MV-4-11 (cell line): ENCODE measurements at regions not wholly inside any gene's neighbourhood (a gene's known extent, or its start where the extent isn't known, plus 50 kb on each side); places are given as distances from the start of the nearest gene placed in this dataset.

Experiments
- DNase-seq: peaks from one replicate; lab custom pipeline; 2025; lab: John Stamatoyannopoulos, UW

DNA sequence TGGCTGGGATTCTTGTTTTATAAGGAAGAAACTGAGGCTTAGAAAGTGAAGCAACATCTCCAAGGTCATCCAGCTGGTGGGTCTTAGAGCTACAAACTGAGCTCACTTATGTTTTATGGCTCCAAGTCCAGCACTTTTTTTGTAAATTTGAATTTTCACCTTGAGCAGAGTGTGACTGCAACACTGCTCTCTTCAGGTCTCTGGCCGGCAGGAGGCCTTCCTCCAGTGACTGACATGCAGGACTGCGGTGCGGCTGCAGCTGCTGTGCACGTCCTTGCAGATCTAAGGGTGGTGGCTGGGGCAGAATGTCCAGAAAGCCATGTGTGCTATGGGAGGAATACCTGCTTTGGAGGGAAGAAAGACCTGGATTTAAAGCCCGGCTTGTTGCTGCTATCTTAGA, 284.2 kb upstream of the POU3F1 start:
- no peak for DNase-seq

DNA sequence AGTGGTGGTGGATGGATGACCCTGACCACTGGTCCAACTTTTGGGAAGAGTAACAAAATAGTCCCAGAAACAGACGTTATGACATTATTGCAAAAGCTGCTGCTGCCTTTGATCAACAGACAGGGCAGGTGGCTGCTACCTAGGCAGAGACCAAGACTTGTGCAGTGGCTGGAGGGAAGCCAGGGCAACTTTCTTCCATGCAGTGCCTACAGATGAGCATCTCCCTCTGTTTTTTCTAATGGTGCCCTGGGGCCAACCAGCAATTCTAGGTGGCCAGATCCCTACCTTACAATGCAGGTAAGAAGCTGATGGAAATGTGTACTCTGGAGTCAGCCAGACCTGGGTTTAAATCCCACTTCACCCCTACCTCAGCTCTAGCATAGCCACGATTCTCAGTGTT, 283.1 kb upstream of the POU3F1 start:
- no peak for DNase-seq

DNA sequence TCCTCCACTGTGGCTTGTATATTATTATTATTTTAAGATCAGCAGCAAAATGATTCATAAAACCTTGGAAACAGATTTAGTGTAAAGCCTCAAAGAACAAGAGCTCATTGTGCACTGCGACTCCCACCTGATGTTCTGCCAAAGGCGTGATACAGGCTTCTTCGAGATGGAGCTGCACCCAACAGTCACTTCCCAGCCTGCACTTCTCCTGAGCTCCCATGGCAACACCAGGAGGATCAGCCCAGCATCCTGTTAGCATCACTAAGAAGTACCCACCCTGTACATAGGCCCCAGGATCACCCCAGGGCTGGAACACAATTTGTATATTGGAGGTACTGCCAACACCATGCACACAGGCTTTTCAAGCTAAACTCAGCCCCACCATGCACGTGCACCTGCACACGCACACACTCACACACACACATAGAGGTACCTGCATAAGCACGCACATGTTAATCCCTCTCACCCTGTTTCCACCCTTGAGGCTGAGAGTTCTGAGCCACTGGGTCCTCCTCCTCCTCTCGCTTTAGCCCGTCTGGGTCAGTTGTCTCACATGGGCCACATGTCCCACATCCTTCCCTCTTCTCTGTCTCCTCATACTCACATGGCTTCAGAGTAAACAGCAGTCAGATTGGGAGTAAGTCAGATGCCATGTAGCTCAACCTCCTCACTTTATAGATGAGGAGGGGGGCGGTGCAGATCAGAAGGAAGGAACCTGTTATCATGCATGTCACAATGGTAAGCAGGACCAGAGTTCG, 281.9 kb upstream of the POU3F1 start:
- DNase-seq, result no peak

GRCh38 chr1:38327559-38327973, 281.0 kb upstream of the POU3F1 start:
- no peak for DNase-seq

GRCh38 chr1:38326856-38327255, 280.3 kb upstream of the POU3F1 start:
- DNase-seq, result no peak

DNA sequence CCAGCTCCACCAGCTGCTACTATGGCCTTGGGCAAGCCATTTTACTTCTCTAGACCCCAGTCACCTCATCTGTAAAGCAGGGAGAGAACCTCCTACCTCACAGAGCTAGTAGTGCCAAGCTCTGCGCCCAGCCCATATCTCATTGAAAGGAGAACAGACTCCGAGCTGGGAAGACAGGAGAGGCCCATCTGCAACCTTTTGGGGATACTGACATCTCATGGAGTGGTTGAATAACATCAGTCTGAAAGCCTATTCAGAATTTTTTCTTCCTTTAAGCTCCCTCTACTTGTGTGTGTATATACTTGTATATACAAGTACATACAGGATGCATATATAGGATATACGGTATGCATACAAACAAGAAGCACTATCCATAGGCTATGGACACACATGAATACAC, 279.5 kb upstream of the POU3F1 start:
- DNase-seq, result no peak

DNA sequence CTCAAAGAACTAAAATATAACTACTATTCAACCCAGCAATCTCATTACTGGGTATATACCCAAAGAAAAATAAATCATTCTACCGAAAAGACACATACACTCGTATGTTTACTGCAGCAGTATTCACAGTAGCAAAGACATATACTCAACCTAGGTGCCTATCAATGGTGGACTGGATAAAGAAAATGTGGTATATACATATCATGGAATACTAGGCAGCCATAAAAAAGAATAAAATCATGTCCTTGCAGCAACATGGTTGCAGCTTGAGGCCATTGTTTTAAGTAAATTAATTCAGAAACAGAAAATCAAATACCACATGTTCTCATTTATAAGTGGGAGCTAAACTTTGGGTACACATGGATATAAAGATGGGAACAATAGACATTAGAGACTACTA, 266.2 kb upstream of the POU3F1 start:
- DNase-seq, result no peak

GRCh38 chr1:38310079-38310478, 263.5 kb upstream of the POU3F1 start:
- no peak for DNase-seq

DNA sequence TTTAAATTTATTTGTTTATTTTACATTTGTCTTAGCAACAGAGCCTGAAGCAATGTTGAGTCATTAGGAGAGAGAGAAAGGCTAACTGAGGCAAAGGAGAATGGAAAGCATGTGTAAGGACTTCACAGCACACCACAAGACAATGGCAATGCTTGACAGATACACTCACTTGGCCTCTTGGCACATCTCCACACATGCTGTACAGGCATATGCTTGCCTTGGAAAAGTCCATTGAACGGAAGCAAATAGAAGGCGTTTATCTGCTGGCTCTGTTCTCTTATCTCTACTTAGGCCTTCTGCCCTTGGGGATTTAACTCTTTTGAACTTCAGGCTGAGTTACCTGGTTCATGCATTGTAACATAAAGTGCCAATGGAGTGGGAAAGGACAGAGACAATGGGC, 262.2 kb upstream of the POU3F1 start:
- no peak for DNase-seq

- no peak for DNase-seq
Measured at GRCh38 chr1:38305666-38306065, 259.1 kb upstream of the POU3F1 start.

DNA sequence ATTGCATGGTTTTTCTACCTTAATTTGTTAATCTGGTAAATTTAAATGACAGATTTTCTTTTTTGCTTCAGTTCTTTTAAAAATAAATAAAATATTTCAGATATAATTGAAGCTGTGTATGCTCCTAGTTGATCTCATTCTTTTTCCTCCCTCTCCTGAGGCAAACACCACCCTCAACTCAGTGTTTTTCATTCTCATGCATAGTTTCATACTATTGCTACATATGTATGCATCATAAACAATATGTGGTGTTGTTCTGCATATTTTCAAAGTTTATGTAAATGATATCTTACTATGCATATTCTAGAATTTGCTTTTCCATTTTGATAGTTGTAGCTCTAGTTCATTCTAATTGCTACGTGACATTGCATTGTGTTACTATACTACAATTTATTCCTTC, 257.2 kb upstream of the POU3F1 start:
- DNase-seq, result no peak

DNA sequence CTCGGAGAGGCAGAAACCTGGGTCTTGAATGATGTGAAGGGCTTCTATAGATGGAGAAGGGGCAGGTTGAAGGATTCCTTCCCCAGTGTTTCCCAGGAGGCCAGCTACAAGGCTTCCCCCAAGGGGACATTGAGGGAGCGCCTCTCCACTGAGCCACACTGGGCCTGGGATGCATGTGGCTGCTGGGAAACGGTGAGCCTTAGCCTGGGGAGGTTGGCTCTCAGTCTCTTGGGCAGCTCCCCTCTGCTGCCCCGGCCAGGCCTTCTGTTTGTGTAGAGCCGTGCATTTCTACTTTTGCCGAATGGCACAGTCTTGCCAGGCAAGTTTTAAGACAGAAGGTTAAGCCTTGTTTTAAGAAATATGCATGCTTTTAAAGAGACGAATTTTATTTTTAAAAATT, 254.4 kb upstream of the POU3F1 start:
- DNase-seq, result no peak

GRCh38 chr1:38300616-38301015, 254.0 kb upstream of the POU3F1 start:
- DNase-seq, result no peak

GRCh38 chr1:38297842-38298241, 251.2 kb upstream of the POU3F1 start:
- no peak for DNase-seq

- no peak for DNase-seq
Measured at GRCh38 chr1:38297246-38297645, 250.7 kb upstream of the POU3F1 start.

GRCh38 chr1:38296047-38296446, 249.5 kb upstream of the POU3F1 start:
- no peak for DNase-seq

DNA sequence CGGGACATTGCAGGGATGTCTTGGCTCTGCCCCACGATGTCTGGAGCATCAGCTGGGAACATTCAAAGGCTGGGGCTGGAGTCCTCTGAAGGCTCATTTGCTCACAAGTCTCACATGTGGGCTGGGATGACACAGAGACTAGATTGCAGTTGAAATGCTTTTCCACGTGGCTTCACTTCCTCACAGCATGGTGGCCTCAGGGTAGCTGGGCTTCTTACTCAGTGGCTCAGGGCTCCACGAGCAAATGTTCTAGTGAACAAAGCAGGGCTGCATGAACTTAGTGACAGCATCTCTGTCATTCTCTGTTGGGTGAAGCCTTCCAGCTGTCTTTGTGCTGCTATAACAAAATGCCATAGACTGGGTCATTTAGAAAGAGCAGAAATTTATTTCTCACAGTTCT, 247.0 kb upstream of the POU3F1 start:
- DNase-seq, result no peak

GRCh38 chr1:38292969-38293368, 246.4 kb upstream of the POU3F1 start:
- no peak for DNase-seq

- DNase-seq, result no peak
Measured at GRCh38 chr1:38291906-38292521, 245.4 kb upstream of the POU3F1 start.

DNA sequence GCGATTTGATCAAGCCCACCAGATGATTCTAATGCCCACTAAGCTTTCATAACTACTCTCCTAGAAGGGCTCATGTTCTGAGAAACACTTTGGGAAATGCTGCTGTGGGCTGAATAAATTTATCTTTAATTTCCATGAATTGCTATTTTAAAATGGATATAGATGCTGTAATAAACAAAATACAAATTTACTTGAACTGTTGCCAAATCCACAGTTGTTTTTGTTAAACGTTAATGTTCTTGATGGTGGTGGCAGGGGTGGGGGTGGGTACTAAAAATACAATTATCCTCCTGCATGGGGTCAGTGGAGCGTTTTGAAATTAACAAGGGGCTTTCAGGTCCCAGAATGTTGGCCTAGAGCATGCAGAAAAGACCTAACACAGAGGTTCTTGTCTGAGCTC, 244.7 kb upstream of the POU3F1 start:
- no peak for DNase-seq

DNA sequence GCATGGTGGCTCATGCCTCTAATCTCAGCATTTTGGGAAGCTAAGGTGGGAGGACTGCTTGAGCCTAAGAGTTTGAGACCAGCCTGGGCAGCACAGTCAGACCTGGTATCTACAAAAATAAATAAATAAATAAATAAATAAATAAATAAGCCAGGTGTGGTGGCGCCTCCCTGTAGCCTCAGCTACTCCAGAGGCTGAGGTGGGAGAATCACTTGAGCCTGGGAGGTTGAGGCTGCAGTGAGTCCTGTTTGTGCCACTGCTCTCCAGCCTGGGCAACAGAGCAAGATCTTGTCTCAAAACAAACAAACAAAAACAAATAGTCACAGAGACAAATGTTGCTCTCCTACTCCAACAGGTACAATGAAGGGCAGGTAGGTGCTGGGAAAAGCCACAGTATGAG, 242.4 kb upstream of the POU3F1 start:
- no peak for DNase-seq

DNA sequence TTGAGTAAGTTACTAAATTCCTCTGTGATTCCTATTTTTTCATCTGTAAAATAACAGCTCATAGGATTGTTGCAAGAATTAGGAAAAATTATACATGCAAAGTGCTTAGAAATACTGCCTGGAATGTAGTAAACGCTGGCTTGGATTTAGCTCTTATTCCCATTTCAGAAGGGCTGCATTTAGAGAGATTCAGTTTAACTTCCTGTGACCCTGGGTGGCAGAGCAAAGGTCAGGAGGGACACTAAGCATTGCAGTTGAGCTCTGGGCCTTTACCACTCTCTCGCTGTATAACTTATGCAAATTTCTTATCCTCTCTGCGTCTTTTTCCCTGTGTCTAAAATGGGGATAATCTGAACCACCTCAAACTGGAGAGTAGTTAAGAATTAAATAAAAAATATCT, 241.0 kb upstream of the POU3F1 start:
- no peak for DNase-seq

DNA sequence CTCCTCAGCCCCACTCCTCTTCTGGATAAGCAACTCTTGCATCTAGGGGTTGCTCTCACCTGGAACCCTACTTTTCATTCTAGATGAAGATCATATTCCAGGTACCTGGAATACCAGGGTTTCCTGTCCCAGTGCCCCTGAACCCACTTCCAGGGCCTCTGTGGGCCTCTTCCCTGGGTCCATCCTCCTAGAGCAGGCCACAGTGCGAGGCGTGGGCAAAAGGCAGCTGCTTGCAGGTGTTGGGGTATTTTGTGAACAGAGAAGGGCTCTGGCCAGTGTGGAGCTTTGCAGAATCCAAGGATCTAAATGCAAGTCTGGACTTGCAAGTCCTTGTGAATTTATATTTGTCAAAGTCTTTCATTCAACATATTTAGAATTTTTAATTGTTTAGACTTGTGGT, 240.4 kb upstream of the POU3F1 start:
- no peak for DNase-seq
